ENCODE measurements at regions not wholly inside any gene's neighbourhood (a gene's known extent, or its start where the extent isn't known, plus 50 kb on each side); places are given as distances from the start of the nearest gene placed in this dataset.

DNA sequence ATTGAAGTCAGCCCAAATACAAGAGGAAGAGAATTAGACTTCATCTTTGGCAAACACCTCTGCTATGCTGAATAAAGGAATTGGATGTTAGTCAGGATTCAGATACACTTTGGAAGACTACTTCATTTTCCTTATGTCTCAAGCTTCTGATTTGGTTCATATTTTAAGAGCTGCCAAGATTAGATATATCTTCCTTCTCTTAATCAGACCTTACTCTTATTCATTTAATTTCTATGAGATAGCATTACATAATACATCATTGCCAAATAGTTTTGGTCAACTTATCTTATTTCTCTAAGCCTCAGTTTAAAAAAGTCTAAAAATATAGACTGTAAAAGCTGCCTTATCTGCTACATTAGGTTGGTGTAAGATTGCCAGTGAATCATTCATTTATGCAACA lies 330.6 kb upstream of the NAV3 start:
- DNase-seq (no peak), FAIRE-seq (no peak)
- Histone ChIP-seq H3K4me3 (ENCODE audit: low read depth in 1 of 3, low read length in 3 of 3) (no peak overlapping the region), H3K4me1 (ENCODE audit: control insufficient read depth in 3 of 3, insufficient read depth in 2 of 3, low read depth in 1 of 3, low read length in 2 of 3) (no peaks in the 10 kb centered on the region), H3K27ac (ENCODE audit: low read depth in 1 of 3, low read length in 2 of 3) (no peak overlapping the region), H3K36me3 (ENCODE audit: control insufficient read depth in 3 of 3, insufficient read depth in 2 of 3, low read depth in 1 of 3, low read length in 3 of 3) (no peaks in the 10 kb centered on the region), H3K27me3 (ENCODE audit: control insufficient read depth in 3 of 3, insufficient read depth in 3 of 3, low read length in 3 of 3) (no peaks in the 10 kb centered on the region), H3K9me3 (ENCODE audit: control insufficient read depth in 2 of 2, insufficient read depth in 1 of 2, low read depth in 1 of 2, low read length in 1 of 2) (no peaks in the 10 kb centered on the region)

DNA sequence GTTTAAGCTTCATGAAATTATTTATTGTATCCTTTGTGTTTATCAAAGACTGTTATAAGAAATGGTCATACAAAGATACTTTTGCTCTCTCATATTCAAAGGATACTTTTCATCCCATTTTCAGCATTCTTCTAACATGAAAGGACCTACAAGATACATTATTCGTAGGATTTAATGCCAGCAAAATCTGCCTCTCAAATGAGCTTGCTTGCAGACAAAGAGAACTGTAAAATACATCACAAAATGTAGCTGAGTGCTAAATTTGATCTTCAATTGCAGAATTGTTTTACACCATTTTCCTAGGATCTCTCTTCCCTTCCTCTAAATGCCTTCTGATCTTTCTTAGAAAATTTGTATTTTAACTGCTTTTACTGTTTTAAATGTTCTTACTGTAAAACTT lies 333.0 kb upstream of the NAV3 start:
- H3K4me3 ChIP-seq (ENCODE audit: low read depth in 1 of 3, low read length in 3 of 3) = no peak overlapping the region
- no peak overlapping the region for H3K27ac ChIP-seq (ENCODE audit: low read depth in 1 of 3, low read length in 2 of 3)
- no peaks in the 10 kb centered on the region for H3K4me1 ChIP-seq (ENCODE audit: control insufficient read depth in 3 of 3, insufficient read depth in 2 of 3, low read depth in 1 of 3, low read length in 2 of 3)
- DNase-seq (no peak), FAIRE-seq (no peak)
- H3K9me3 ChIP-seq (ENCODE audit: control insufficient read depth in 2 of 2, insufficient read depth in 1 of 2, low read depth in 1 of 2, low read length in 1 of 2) = no peaks in the 10 kb centered on the region
- no peaks in the 10 kb centered on the region for H3K36me3 ChIP-seq (ENCODE audit: control insufficient read depth in 3 of 3, insufficient read depth in 2 of 3, low read depth in 1 of 3, low read length in 3 of 3)
- H3K27me3 ChIP-seq (ENCODE audit: control insufficient read depth in 3 of 3, insufficient read depth in 3 of 3, low read length in 3 of 3) = no peaks in the 10 kb centered on the region
- WGBS, 3 donors = 62 to 70% (median 64%) methylated on average over 1 of the region's 1 CpG

DNA sequence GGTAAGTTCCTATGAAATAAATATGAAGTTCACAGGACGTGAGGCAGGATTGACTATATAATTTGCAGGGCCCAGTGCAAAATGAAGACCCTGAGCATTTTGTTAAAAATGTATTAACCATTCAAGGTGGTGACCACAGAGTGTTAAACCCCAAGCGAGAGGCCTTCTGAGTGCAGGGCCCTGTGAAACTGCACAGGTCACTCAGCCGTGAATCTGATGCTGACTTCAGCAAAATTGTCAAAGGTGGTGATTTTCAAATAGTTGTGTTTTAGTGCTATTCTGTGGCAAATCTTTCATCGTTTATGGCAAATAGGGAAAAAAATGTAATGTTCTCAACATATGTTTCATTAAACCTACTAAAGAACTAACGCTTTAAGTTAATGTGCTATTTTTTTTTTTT lies 334.0 kb upstream of the NAV3 start:
- no peaks in the 10 kb centered on the region for H3K9me3 ChIP-seq (ENCODE audit: control insufficient read depth in 2 of 2, insufficient read depth in 1 of 2, low read depth in 1 of 2, low read length in 1 of 2)
- DNase-seq (no peak), FAIRE-seq (no peak)
- H3K4me3 ChIP-seq (ENCODE audit: low read depth in 1 of 3, low read length in 3 of 3) = no peak overlapping the region
- H3K27ac ChIP-seq (ENCODE audit: low read depth in 1 of 3, low read length in 2 of 3) = no peak overlapping the region
- 86 to 92% (median 89%) methylated on average over 5 of the region's 5 CpGs for WGBS, 3 donors
- H3K27me3 ChIP-seq (ENCODE audit: control insufficient read depth in 3 of 3, insufficient read depth in 3 of 3, low read length in 3 of 3) = no peaks in the 10 kb centered on the region
- no peaks in the 10 kb centered on the region for H3K36me3 ChIP-seq (ENCODE audit: control insufficient read depth in 3 of 3, insufficient read depth in 2 of 3, low read depth in 1 of 3, low read length in 3 of 3)
- H3K4me1 ChIP-seq (ENCODE audit: control insufficient read depth in 3 of 3, insufficient read depth in 2 of 3, low read depth in 1 of 3, low read length in 2 of 3) = no peaks in the 10 kb centered on the region

DNA sequence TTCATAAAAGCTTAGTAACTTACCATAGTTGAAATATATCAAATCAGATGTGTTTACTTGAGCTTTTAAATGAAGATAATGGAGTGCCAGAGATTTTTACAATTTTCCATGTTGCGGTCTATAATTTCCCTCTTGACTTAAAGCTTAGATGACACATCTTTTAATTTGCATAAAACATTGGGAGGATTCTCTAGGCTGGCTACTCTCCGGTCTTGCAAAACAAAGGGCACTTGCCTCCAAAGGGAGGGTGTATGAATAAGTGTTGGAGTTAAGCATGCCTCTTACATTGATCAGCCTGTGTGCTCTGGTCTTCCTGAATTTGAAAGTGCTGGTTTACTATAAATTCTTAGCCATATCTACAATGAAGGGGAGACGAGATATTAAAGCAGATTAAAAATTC lies 336.4 kb upstream of the NAV3 start:
- Histone ChIP-seq H3K4me3 (ENCODE audit: low read depth in 1 of 3, low read length in 3 of 3) (no peak overlapping the region), H3K4me1 (ENCODE audit: control insufficient read depth in 3 of 3, insufficient read depth in 2 of 3, low read depth in 1 of 3, low read length in 2 of 3) (no peaks in the 10 kb centered on the region), H3K27ac (ENCODE audit: low read depth in 1 of 3, low read length in 2 of 3) (no peak overlapping the region), H3K27me3 (ENCODE audit: control insufficient read depth in 3 of 3, insufficient read depth in 3 of 3, low read length in 3 of 3) (no peaks in the 10 kb centered on the region), H3K9me3 (ENCODE audit: control insufficient read depth in 2 of 2, insufficient read depth in 1 of 2, low read depth in 1 of 2, low read length in 1 of 2) (peaks cover 0 to 3% of the 10 kb centered on the region in 2 donors), H3K36me3 (ENCODE audit: control insufficient read depth in 3 of 3, insufficient read depth in 2 of 3, low read depth in 1 of 3, low read length in 3 of 3) (no peaks in the 10 kb centered on the region)
- DNase-seq = no peak
- no peak for FAIRE-seq
- WGBS, 3 donors = 58 to 78% (median 61%) methylated on average over 3 of the region's 3 CpGs

DNA sequence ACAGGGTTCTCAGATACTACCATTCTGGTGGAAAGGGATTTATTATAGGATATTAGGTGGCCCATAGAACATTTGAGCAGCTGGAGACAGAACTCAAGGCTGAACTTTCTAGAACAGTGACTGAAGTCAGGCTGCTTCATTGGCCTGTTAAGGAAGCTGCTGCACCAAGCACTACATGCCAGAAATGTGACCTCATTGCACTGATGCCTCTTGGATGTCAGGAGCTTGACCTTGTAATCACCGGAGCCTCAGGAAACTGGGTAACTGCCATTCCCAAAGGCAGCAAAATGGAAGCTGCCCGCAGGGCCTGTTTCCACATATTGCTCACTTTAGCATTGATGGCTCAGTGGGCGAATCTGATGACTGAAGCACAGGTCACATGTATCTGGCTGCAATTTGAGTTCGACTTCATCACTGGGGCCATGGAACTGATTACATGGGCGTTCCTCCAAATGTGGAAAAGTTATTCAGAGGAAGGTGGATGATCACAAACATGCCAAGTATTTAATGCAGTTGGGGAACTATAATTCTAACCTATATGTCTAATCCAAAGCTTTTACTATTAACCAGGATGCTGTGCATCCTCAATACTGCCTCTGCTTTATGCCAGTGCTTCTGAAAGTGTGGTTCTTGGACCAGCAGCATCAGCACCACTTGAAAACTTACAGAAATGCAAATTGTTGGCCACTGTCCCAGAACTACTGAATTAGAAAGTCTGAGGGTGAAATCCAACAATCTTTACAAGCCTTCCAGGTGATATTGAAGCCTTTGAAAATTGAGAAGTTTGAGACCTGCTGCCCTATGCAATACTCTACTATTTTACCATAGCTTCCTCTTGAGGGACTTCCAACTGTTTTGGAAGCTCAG lies 337.2 kb upstream of the NAV3 start:
- Histone ChIP-seq H3K4me3 (ENCODE audit: low read depth in 1 of 3, low read length in 3 of 3) (no peak overlapping the region), H3K36me3 (ENCODE audit: control insufficient read depth in 3 of 3, insufficient read depth in 2 of 3, low read depth in 1 of 3, low read length in 3 of 3) (no peaks in the 10 kb centered on the region), H3K27me3 (ENCODE audit: control insufficient read depth in 3 of 3, insufficient read depth in 3 of 3, low read length in 3 of 3) (no peaks in the 10 kb centered on the region), H3K4me1 (ENCODE audit: control insufficient read depth in 3 of 3, insufficient read depth in 2 of 3, low read depth in 1 of 3, low read length in 2 of 3) (no peaks in the 10 kb centered on the region), H3K9me3 (ENCODE audit: control insufficient read depth in 2 of 2, insufficient read depth in 1 of 2, low read depth in 1 of 2, low read length in 1 of 2) (peaks cover 0 to 3% of the 10 kb centered on the region in 2 donors), H3K27ac (ENCODE audit: low read depth in 1 of 3, low read length in 2 of 3) (no peak overlapping the region)
- FAIRE-seq (no peak), DNase-seq (no peak)
- 69 to 80% (median 73%) methylated on average over 5 of the region's 5 CpGs for WGBS, 3 donors

DNA sequence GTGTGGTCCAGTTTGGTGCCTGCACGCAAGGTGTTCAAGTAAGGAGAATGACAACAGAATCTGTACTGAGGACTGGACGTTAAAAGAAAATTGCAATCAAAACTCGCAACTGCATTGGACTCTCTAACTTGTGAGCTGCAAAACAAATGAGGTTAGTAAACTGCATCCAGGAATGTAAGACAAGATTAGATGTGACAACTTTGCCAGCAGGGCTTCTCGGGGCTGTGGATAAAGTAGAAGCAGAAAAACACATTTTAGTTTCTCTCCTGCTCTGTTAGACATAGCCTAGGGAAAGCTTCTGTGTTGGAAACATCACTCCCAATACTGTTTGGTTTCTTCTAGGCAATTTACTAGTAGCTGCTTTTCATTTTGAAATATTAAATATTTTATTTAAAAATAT lies 338.2 kb upstream of the NAV3 start:
- Histone ChIP-seq H3K27me3 (ENCODE audit: control insufficient read depth in 3 of 3, insufficient read depth in 3 of 3, low read length in 3 of 3) (no peaks in the 10 kb centered on the region), H3K4me3 (ENCODE audit: low read depth in 1 of 3, low read length in 3 of 3) (no peak overlapping the region), H3K36me3 (ENCODE audit: control insufficient read depth in 3 of 3, insufficient read depth in 2 of 3, low read depth in 1 of 3, low read length in 3 of 3) (no peaks in the 10 kb centered on the region), H3K27ac (ENCODE audit: low read depth in 1 of 3, low read length in 2 of 3) (no peak overlapping the region), H3K4me1 (ENCODE audit: control insufficient read depth in 3 of 3, insufficient read depth in 2 of 3, low read depth in 1 of 3, low read length in 2 of 3) (no peaks in the 10 kb centered on the region), H3K9me3 (ENCODE audit: control insufficient read depth in 2 of 2, insufficient read depth in 1 of 2, low read depth in 1 of 2, low read length in 1 of 2) (peaks cover 0 to 3% of the 10 kb centered on the region in 2 donors)
- WGBS, 3 donors = 76 to 87% (median 84%) methylated on average over 4 of the region's 4 CpGs
- FAIRE-seq (no peak), DNase-seq (no peak)

DNA sequence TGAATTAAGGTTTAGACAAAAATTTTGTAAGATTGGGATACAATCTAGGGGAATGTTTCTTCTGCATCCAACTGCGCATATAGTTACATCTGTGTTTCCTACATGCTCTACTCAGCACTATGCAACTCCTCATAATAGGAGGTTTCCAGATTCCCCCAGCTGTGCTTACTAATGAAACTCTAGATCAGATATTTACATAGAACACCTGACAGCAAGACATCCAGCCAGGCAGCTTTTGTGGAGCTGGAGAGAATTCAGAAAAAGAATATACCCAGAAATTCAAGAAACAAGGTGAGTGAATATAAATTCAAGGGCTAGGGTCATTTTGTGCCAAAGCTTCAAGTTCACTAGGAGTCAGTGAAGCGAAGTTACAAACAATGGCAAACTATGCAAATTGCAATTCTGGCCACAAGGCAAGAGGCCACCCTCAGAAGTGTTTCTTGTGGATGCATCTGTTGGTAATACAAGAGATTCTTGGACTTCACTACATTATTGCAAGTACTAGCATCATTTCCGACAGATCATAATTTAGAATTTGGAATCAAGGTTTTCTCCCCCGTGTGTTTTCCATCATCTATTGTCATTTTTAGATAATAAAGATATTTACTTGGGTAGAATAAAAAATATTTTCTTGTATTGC lies 341.2 kb upstream of the NAV3 start:
- WGBS, 3 donors = 70 to 81% (median 75%) methylated on average over 4 of the region's 4 CpGs
- H3K9me3 ChIP-seq (ENCODE audit: control insufficient read depth in 2 of 2, insufficient read depth in 1 of 2, low read depth in 1 of 2, low read length in 1 of 2) = peaks cover 0 to 3% of the 10 kb centered on the region in 2 donors
- DNase-seq (no peak), FAIRE-seq (no peak)
- no peak overlapping the region for H3K4me3 ChIP-seq (ENCODE audit: low read depth in 1 of 3, low read length in 3 of 3)
- no peak overlapping the region for H3K27ac ChIP-seq (ENCODE audit: low read depth in 1 of 3, low read length in 2 of 3)
- no peaks in the 10 kb centered on the region for H3K4me1 ChIP-seq (ENCODE audit: control insufficient read depth in 3 of 3, insufficient read depth in 2 of 3, low read depth in 1 of 3, low read length in 2 of 3)
- no peaks in the 10 kb centered on the region for H3K36me3 ChIP-seq (ENCODE audit: control insufficient read depth in 3 of 3, insufficient read depth in 2 of 3, low read depth in 1 of 3, low read length in 3 of 3)
- no peaks in the 10 kb centered on the region for H3K27me3 ChIP-seq (ENCODE audit: control insufficient read depth in 3 of 3, insufficient read depth in 3 of 3, low read length in 3 of 3)

DNA sequence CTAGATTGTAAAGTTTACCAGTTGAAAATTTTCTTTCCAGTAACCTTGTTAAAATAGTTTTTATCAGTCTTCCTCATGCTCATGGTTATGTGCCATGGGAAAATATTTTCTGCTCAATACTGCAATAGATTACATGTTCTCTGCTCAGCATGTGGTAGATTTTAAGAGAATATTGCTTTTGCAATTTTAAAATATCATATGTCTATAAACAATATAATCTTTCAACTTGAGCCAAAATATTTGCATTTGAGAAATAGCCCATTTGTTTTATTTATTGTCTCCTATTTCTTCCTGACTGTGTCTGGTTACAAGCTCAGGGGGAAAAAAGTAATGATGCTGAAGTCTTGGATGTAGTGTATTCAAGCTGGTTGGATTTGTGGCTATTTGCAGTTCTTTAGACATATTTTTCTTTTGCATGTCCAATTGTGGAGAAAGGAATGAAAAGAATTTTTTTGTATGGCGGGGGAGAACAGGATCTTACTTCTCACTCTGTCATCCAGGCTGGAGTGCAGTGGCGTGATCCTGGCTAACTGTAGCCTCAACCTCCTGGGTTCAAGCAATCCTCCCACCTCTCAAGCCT lies 342.6 kb upstream of the NAV3 start:
- Histone ChIP-seq H3K27ac (ENCODE audit: low read depth in 1 of 3, low read length in 2 of 3) (no peak overlapping the region), H3K27me3 (ENCODE audit: control insufficient read depth in 3 of 3, insufficient read depth in 3 of 3, low read length in 3 of 3) (no peaks in the 10 kb centered on the region), H3K4me3 (ENCODE audit: low read depth in 1 of 3, low read length in 3 of 3) (no peak overlapping the region), H3K9me3 (ENCODE audit: control insufficient read depth in 2 of 2, insufficient read depth in 1 of 2, low read depth in 1 of 2, low read length in 1 of 2) (peaks cover 0 to 3% of the 10 kb centered on the region in 2 donors), H3K4me1 (ENCODE audit: control insufficient read depth in 3 of 3, insufficient read depth in 2 of 3, low read depth in 1 of 3, low read length in 2 of 3) (no peaks in the 10 kb centered on the region), H3K36me3 (ENCODE audit: control insufficient read depth in 3 of 3, insufficient read depth in 2 of 3, low read depth in 1 of 3, low read length in 3 of 3) (no peaks in the 10 kb centered on the region)
- DNase-seq (no peak), FAIRE-seq (no peak)
- WGBS, 3 donors = 78 to 84% (median 82%) methylated on average over 2 of the region's 2 CpGs
